Endothelial cell of umbilical vein (primary cell): ENCODE measurements at regions not wholly inside any gene's neighbourhood (a gene's known extent, or its start where the extent isn't known, plus 50 kb on each side); places are given as distances from the start of the nearest gene placed in this dataset.

Source experiments
- BruUV-seq: library from RNA; stranded (reverse); fragments of 400-500 nt; replicated peaks from 2 replicates; lab custom pipeline; 2021; lab: Mats Ljungman, UMichigan
- CTCF ChIA-PET: fragments of 300-600, 350-600 bp; sonication (Branson Sonifier 250); formaldehyde crosslinking; loops from one replicate; lab custom pipeline; 2021; ENCODE audit warnings: antibody characterized with exemption, inconsistent platforms; lab: Charles Lee
- POLR2A ChIA-PET: fragments of 300-600, 350-600 bp; sonication (Branson Sonifier 250); formaldehyde crosslinking; loops from one replicate; lab custom pipeline; 2021; ENCODE audit warnings: antibody characterized with exemption, inconsistent platforms; lab: Charles Lee
- DNase-seq: peaks from one replicate; pipeline ENCODE4 v3.0.0-alpha.2; 2011; ENCODE audit warnings: low read depth, low spot score
- FAIRE-seq: peaks from 2 replicates; lab custom pipeline; 2011; peaks lifted over from hg19 to GRCh38; lab: Jason Lieb, UNC
- H2AFZ ChIP-seq: 2 replicates; pipeline ENCODE4 v1.6.0; 2012; ENCODE audit warnings: low read depth, low read length, control low read depth, inconsistent platforms
- H3K27ac ChIP-seq: 2 replicates; pipeline ENCODE4 v1.5.1; 2011; ENCODE audit warnings: low read depth, mild to moderate bottlenecking, control low read depth, low read length, moderate library complexity; ENCODE audit not compliant: insufficient read depth
- H3K27me3 ChIP-seq, 2 experiments: 2 replicates each; pipeline versions ENCODE4 v1.6.0 to v1.6.1; 2011; ENCODE audit warnings: low read length in 2 of 2, mixed read lengths in 1 of 2; ENCODE audit not compliant: control insufficient read depth in 2 of 2, insufficient read depth in 2 of 2
- H3K36me3 ChIP-seq, 2 experiments: 2 replicates in 1 of 2; 3 replicates in 1 of 2; pipeline ENCODE4 v1.5.1; 2011; ENCODE audit warnings: low read length in 2 of 2, mild to moderate bottlenecking in 1 of 2, moderate library complexity in 1 of 2; ENCODE audit not compliant: control insufficient read depth in 2 of 2, insufficient read depth in 2 of 2; ENCODE audit errors: extremely low read depth in 1 of 2
- H3K4me1 ChIP-seq: 3 replicates; pipeline ENCODE4 v1.5.1; 2011; ENCODE audit warnings: mild to moderate bottlenecking, low read length; ENCODE audit not compliant: control insufficient read depth, insufficient read depth; ENCODE audit errors: extremely low read depth
- H3K4me2 ChIP-seq: 2 replicates; pipeline ENCODE4 v1.6.1; 2011; ENCODE audit warnings: low read length, control low read depth, mixed read lengths; ENCODE audit not compliant: insufficient read depth
- H3K4me3 ChIP-seq, 3 experiments: fragments of 200-600 bp in 1 of 3; sonication (generic), shearing (Covaris generic) in 1 of 3; replicated peaks in 1 of 3; 2 replicates each; pipeline ENCODE4 v1.5.1; 2011 to 2016; ENCODE audit warnings: control low read depth in 3 of 3, low read length in 3 of 3, mild to moderate bottlenecking in 2 of 3, inconsistent platforms in 1 of 3, low read depth in 1 of 3, moderate library complexity in 1 of 3; ENCODE audit not compliant: insufficient read depth in 1 of 3
- H3K79me2 ChIP-seq: 2 replicates; pipeline ENCODE4 v1.6.0; 2012; ENCODE audit warnings: low read length, inconsistent platforms; ENCODE audit not compliant: control insufficient read depth, insufficient read depth
- H3K9ac ChIP-seq: replicated peaks from 2 replicates; pipeline ENCODE3; 2011; ENCODE audit warnings: low read length, control low read depth; ENCODE audit not compliant: insufficient read depth; ENCODE audit errors: extremely low read depth
- H3K9me1 ChIP-seq: replicated peaks from 3 replicates; pipeline ENCODE4 v1.6.0; 2011; ENCODE audit warnings: mild to moderate bottlenecking, low read length; ENCODE audit not compliant: control insufficient read depth, insufficient read depth; ENCODE audit errors: extremely low read depth
- H3K9me3 ChIP-seq: replicated peaks from 2 replicates; pipeline ENCODE4 v1.5.1; 2012; ENCODE audit warnings: low read length, inconsistent platforms; ENCODE audit not compliant: control insufficient read depth, insufficient read depth
- H4K20me1 ChIP-seq: replicated peaks from 2 replicates; pipeline ENCODE3; 2011; ENCODE audit warnings: mild to moderate bottlenecking, low read length; ENCODE audit not compliant: control insufficient read depth, insufficient read depth; ENCODE audit errors: extremely low read depth
- EZH2 ChIP-seq: IDR thresholded peaks from 2 replicates; pipeline ENCODE4 v1.6.1; 2012; ENCODE audit warnings: borderline replicate concordance, low read depth, mild to moderate bottlenecking, moderate library complexity, low read length, inconsistent platforms; ENCODE audit not compliant: severe bottlenecking
- FOS ChIP-seq: IDR thresholded peaks from 2 replicates; pipeline ENCODE4 v1.6.1; 2011; ENCODE audit warnings: mild to moderate bottlenecking, low read length, moderate library complexity, borderline replicate concordance; ENCODE audit not compliant: insufficient read depth
- GATA2 ChIP-seq: IDR thresholded peaks from 2 replicates; pipeline ENCODE4 v1.7.0; 2011; ENCODE audit warnings: low read depth, mild to moderate bottlenecking, moderate library complexity, mixed read lengths, low read length; ENCODE audit not compliant: insufficient read length, insufficient read depth
- JUN ChIP-seq: IDR thresholded peaks from 2 replicates; pipeline ENCODE4 v1.6.1; 2011; ENCODE audit warnings: borderline replicate concordance, low read depth; ENCODE audit not compliant: insufficient read length, insufficient read depth
- MYC ChIP-seq: IDR thresholded peaks from one replicate; pipeline ENCODE4 v1.6.1; 2011; ENCODE audit warnings: mild to moderate bottlenecking, low read depth, low read length
- POLR2A ChIP-seq: IDR thresholded peaks from 2 replicates; pipeline ENCODE4 v1.6.1; 2012; ENCODE audit warnings: low read depth, mild to moderate bottlenecking, control low read depth, low read length
- POLR2AphosphoS5 ChIP-seq: IDR thresholded peaks from 2 replicates; pipeline ENCODE4 v1.6.1; 2012; ENCODE audit warnings: low read depth, mild to moderate bottlenecking, control low read depth, low read length, moderate library complexity; ENCODE audit not compliant: insufficient read depth
- dilution Hi-C: fragments of 300-500 bp; cut with MboI; formaldehyde crosslinking; loops from one replicate; pipeline ENCODE4 v1.15.0; 2019; ENCODE audit warnings: low sequenced_read_pairs; ENCODE audit not compliant: extremely low pct_ligation_motif_present
- intact Hi-C: fragments of 100-400 bp; cut with micrococcal nuclease; formaldehyde crosslinking; loops from one replicate; pipeline ENCODE4 v1.10.0; 2022
- TF ChIP-seq, protein P1 (sequence below), 2 donors: IDR thresholded peaks; 1 replicate in 1 of 2; 2 replicates in 1 of 2; pipeline ENCODE4 v1.5.1; 2011; ENCODE audit warnings: low read length in 2 of 2, mild to moderate bottlenecking in 2 of 2, moderate library complexity in 2 of 2, control low read depth in 1 of 2, inconsistent platforms in 1 of 2, low read depth in 1 of 2; ENCODE audit not compliant: insufficient read depth in 1 of 2; ENCODE audit errors: extremely low read depth in 1 of 2
- TF ChIP-seq, protein P2 (sequence below): IDR thresholded peaks from 2 replicates; pipeline ENCODE4 v1.6.1; 2011; ENCODE audit not compliant: insufficient read depth, insufficient read length

DNA sequence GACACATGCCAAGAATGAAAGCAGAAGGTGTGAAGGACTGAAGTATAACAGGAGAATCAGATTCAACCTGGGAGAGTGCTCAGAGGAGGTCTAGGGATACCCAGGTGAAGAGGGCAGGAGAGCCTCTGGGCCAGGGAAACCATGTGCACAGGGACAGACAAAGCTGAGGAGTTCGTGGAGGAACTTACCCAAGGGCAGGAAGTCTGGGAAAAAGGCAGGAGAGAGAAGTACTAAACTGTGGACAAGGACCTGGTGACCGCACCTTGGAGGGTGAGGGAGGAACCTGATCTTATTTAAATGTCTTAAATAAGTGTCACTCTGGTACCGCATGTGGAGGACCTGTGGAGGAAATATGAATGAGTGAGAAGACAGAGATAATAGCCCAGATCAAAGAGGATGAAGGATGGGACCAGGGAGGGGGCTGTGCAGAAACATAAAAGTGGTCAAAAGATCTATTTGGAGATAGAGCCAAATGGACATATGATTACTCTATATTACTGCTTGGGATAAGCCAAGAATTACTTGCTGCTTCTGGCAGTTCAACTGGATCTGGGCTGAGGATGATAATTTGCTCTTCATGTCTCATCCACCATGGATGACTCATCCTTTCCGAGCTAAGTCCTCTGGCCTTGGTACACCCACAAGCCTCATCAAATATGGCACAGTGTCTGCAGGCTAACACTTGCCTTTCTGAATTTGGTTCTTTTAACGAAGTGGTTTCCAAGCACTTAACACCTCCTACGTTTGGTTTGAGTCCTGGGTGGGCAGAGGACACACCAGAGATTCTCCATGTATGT is 116.9 kb upstream of the NMNAT3 start:
- no peaks in the 10 kb centered on the region for H3K9me1 ChIP-seq
- ChIA-PET POLR2A (no interaction called here), CTCF (no interaction called here)
- dilution Hi-C loops (no loop called here), intact Hi-C loops (no loop called here)
- FAIRE-seq (no peak), DNase-seq (no peak)
- peak; percentile 34 for TF ChIP-seq JUN
- no peak for TF ChIP-seq POLR2A
- no peak for TF ChIP-seq GATA2
- H3K4me2 ChIP-seq = no peak overlapping the region
- peaks cover under 1% of the 10 kb centered on the region for H3K9me3 ChIP-seq
- no TSS peak for BruUV-seq
- H4K20me1 ChIP-seq = no peaks in the 10 kb centered on the region
- H2AFZ ChIP-seq = no peak overlapping the region
- no peak overlapping the region for H3K4me3 ChIP-seq
- no peak overlapping the region for H3K27ac ChIP-seq
- no peaks in the 10 kb centered on the region for H3K36me3 ChIP-seq
- no peaks in the 10 kb centered on the region for H3K4me1 ChIP-seq
- no peaks in the 10 kb centered on the region for H3K27me3 ChIP-seq
- H3K79me2 ChIP-seq = no peaks in the 10 kb centered on the region
- no peak overlapping the region for H3K9ac ChIP-seq

DNA sequence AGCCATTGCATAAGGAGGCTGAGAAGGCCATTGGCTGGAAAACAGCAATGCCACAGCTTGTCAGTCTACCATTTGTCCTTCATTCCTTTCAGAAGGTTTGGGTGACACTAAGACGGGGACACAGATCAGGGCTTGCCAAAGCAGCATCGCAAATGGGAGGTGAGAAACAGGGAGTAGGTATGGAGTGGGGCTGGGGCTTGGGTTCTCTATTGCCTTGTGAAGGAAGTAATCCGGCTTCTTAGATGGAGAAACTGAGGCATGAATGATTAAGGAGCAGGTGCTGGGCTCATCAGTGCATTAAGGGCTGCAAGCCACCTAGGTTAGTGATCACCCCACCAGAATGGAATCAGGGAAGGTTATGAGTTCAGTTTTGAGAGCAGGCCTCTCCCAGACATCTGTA is 115.6 kb upstream of the NMNAT3 start:
- no peak for DNase-seq
- ChIA-PET CTCF (no interaction called here), POLR2A (no interaction called here)
- FAIRE-seq = no peak
- Histone ChIP-seq H2AFZ (no peak overlapping the region), H3K27me3 (no peaks in the 10 kb centered on the region), H3K9me3 (peaks cover 5% of the 10 kb centered on the region), H3K9me1 (no peaks in the 10 kb centered on the region), H3K36me3 (no peaks in the 10 kb centered on the region), H3K79me2 (no peaks in the 10 kb centered on the region), H4K20me1 (no peaks in the 10 kb centered on the region), H3K4me2 (no peak overlapping the region), H3K9ac (no peak overlapping the region), H3K4me1 (no peaks in the 10 kb centered on the region), H3K27ac (no peak overlapping the region), H3K4me3 (no peak overlapping the region)
- intact Hi-C loops = no loop called here
- dilution Hi-C loops = no loop called here
- TF ChIP-seq EZH2 (no peak), FOS (no peak), MYC (no peak), GATA2 (no peak), JUN (no peak), POLR2A (no peak), POLR2AphosphoS5 (no peak)
- TF ChIP-seq, protein P1, sequence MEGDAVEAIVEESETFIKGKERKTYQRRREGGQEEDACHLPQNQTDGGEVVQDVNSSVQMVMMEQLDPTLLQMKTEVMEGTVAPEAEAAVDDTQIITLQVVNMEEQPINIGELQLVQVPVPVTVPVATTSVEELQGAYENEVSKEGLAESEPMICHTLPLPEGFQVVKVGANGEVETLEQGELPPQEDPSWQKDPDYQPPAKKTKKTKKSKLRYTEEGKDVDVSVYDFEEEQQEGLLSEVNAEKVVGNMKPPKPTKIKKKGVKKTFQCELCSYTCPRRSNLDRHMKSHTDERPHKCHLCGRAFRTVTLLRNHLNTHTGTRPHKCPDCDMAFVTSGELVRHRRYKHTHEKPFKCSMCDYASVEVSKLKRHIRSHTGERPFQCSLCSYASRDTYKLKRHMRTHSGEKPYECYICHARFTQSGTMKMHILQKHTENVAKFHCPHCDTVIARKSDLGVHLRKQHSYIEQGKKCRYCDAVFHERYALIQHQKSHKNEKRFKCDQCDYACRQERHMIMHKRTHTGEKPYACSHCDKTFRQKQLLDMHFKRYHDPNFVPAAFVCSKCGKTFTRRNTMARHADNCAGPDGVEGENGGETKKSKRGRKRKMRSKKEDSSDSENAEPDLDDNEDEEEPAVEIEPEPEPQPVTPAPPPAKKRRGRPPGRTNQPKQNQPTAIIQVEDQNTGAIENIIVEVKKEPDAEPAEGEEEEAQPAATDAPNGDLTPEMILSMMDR (IDR thresholded peaks at IDR 0.05; ENCODE audit: extremely low read depth in 1 of 2, insufficient read depth in 1 of 2, low read depth in 1 of 2, low read length in 2 of 2) = no peak
- TF ChIP-seq, protein P2, sequence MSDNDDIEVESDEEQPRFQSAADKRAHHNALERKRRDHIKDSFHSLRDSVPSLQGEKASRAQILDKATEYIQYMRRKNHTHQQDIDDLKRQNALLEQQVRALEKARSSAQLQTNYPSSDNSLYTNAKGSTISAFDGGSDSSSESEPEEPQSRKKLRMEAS = no peak
- BruUV-seq = no TSS peak
